Right atrium auricular region (tissue), 2 donors: ENCODE measurements at regions not wholly inside any gene's neighbourhood (a gene's known extent, or its start where the extent isn't known, plus 50 kb on each side); places are given as distances from the start of the nearest gene placed in this dataset.
"Not testable (repeated sequence)": the region's sequence is repeated elsewhere in the genome, so short reads cannot be mapped to it uniquely, and the experiment has no call there.

Experiments used
- DNase-seq: peaks from one replicate; pipeline ENCODE4 v3.0.0-alpha.2; 2019; ENCODE audit warnings: low spot score
- H3K27ac ChIP-seq, 2 donors: fragments of 200-600 bp; sonication (generic); 1 replicate in 1 of 2; 2 replicates in 1 of 2; pipeline ENCODE4 v1.5.1; 2016 to 2019
- H3K27me3 ChIP-seq, 2 donors: fragments of 200-600 bp; sonication (generic); one replicate each; pipeline versions ENCODE4 v1.5.1 to v1.6.0; 2017 to 2019
- H3K36me3 ChIP-seq: fragments of 200-600 bp; sonication (generic); one replicate; pipeline ENCODE4 v1.5.1; 2016
- H3K4me1 ChIP-seq, 2 donors: fragments of 200-600 bp; sonication (generic); one replicate each; pipeline versions ENCODE4 v1.5.1 to v1.6.0; 2017 to 2019
- H3K4me3 ChIP-seq, 2 donors: fragments of 200-600 bp; sonication (generic); 1 replicate in 1 of 2; 2 replicates in 1 of 2; pipeline ENCODE4 v1.5.1; 2017 to 2019; ENCODE audit warnings: mild to moderate bottlenecking in 1 of 2, moderate library complexity in 1 of 2
- H3K9me3 ChIP-seq, 2 donors: fragments of 200-600 bp; sonication (generic); one replicate each; pipeline ENCODE4 v1.5.1; 2019
- CTCF ChIP-seq, 2 donors: fragments of 200-600 bp; sonication (generic); IDR thresholded peaks; one replicate each; pipeline ENCODE4 v1.5.1; 2019; ENCODE audit warnings: antibody characterized with exemption in 2 of 2

GRCh38 chr4:120005527-120005926 is 61.1 kb downstream of the MAD2L1 start:
- Histone ChIP-seq H3K4me3 (no peak overlapping the region), H3K36me3 (no peaks in the 10 kb centered on the region), H3K27ac (no peak overlapping the region), H3K9me3 (no peaks in the 10 kb centered on the region), H3K27me3 (no peaks in the 10 kb centered on the region), H3K4me1 (no peaks in the 10 kb centered on the region)
- TF ChIP-seq CTCF (IDR thresholded peaks at IDR 0.05), result no peak
- no peak for DNase-seq

- no peak for TF ChIP-seq CTCF (IDR thresholded peaks at IDR 0.05)
- H3K9me3 ChIP-seq, result no peaks in the 10 kb centered on the region
- H3K27me3 ChIP-seq, result no peaks in the 10 kb centered on the region
- no peaks in the 10 kb centered on the region for H3K36me3 ChIP-seq
- DNase-seq, result no peak
- H3K4me3 ChIP-seq, result no peak overlapping the region
- no peak overlapping the region for H3K27ac ChIP-seq
- H3K4me1 ChIP-seq, result no peaks in the 10 kb centered on the region
These were observed 61.6 kb downstream of the MAD2L1 start for GRCh38 chr4:120005076-120005475.

- TF ChIP-seq CTCF (IDR thresholded peaks at IDR 0.05), result no peak
- DNase-seq, result no peak
- H3K27ac ChIP-seq, result no peak overlapping the region
- H3K4me3 ChIP-seq, result no peak overlapping the region
- no peaks in the 10 kb centered on the region for H3K27me3 ChIP-seq
- H3K36me3 ChIP-seq, result no peaks in the 10 kb centered on the region
- H3K4me1 ChIP-seq, result no peaks in the 10 kb centered on the region
- no peaks in the 10 kb centered on the region for H3K9me3 ChIP-seq
These were observed 62.6 kb downstream of the MAD2L1 start for GRCh38 chr4:120004054-120004453.

- Histone ChIP-seq H3K27ac (no peak overlapping the region), H3K36me3 (no peaks in the 10 kb centered on the region), H3K27me3 (no peaks in the 10 kb centered on the region), H3K4me3 (no peak overlapping the region), H3K9me3 (no peaks in the 10 kb centered on the region), H3K4me1 (no peaks in the 10 kb centered on the region)
- no peak for TF ChIP-seq CTCF (IDR thresholded peaks at IDR 0.05)
- no peak for DNase-seq
These were observed 63.5 kb downstream of the MAD2L1 start for GRCh38 chr4:120003193-120003592.

- no peak for TF ChIP-seq CTCF (IDR thresholded peaks at IDR 0.05)
- H3K27ac ChIP-seq, result no peak overlapping the region
- no peak for DNase-seq
- H3K4me1 ChIP-seq, result no peaks in the 10 kb centered on the region
- no peak overlapping the region for H3K4me3 ChIP-seq
- no peaks in the 10 kb centered on the region for H3K27me3 ChIP-seq
- H3K9me3 ChIP-seq, result no peaks in the 10 kb centered on the region
- H3K36me3 ChIP-seq, result no peaks in the 10 kb centered on the region
These were observed 64.8 kb downstream of the MAD2L1 start for GRCh38 chr4:120001850-120002249.

GRCh38 chr4:120000591-120001296 is 65.9 kb downstream of the MAD2L1 start:
- no peak for TF ChIP-seq CTCF (IDR thresholded peaks at IDR 0.05)
- no peaks in the 10 kb centered on the region for H3K36me3 ChIP-seq
- no peaks in the 10 kb centered on the region for H3K9me3 ChIP-seq
- no peaks in the 10 kb centered on the region for H3K27me3 ChIP-seq
- H3K4me1 ChIP-seq, result no peaks in the 10 kb centered on the region
- DNase-seq, result no peak
- no peak overlapping the region for H3K4me3 ChIP-seq
- H3K27ac ChIP-seq, result no peak overlapping the region

GRCh38 chr4:119996024-119996423 is 70.6 kb downstream of the MAD2L1 start:
- H3K27me3 ChIP-seq, H3K27ac ChIP-seq, H3K4me1 ChIP-seq, H3K9me3 ChIP-seq, DNase-seq, H3K4me3 ChIP-seq, H3K36me3 ChIP-seq: not testable (repeated sequence)
